ENCODE measurements at regions not wholly inside any gene's neighbourhood (a gene's known extent, or its start where the extent isn't known, plus 50 kb on each side); places are given as distances from the start of the nearest gene placed in this dataset.

DNA sequence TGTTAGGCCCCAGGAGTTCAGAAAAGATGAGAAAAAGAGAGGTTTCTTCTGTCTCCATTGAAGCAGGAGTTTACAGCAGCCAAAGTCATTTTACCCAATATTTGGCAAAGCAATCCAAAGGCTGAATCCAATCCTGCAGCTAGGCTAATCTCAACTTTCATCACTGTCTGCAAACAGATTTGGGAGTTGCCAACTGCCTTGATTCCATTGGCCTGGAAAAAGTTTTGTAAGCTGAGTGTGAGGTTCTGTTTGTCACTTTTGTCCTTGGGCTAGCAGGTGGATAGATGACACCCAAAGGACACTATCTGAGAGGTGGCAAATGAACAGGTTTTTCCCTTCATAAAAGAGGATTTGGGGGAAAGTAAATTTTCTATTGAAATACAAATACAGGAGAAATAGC lies 56.6 kb upstream of the SETBP1 start (continued):
- TF ChIP-seq CREM (CRISPR knock-in tag; IDR thresholded peaks at IDR 0.05) (no peak), PRRX2 (CRISPR knock-in tag; IDR thresholded peaks at IDR 0.05) (no peak), SMAD4 (CRISPR knock-in tag; IDR thresholded peaks at IDR 0.05) (no peak), TP53 (CRISPR knock-in tag; IDR thresholded peaks at IDR 0.05) (no peak), OVOL2 (CRISPR knock-in tag; IDR thresholded peaks at IDR 0.05; ENCODE audit: borderline replicate concordance) (no peak), FOXJ3 (CRISPR knock-in tag; IDR thresholded peaks at IDR 0.05; ENCODE audit: borderline replicate concordance) (no peak), TEAD4 (CRISPR knock-in tag; IDR thresholded peaks at IDR 0.05) (no peak)
- TF ChIP-seq, protein P1, sequence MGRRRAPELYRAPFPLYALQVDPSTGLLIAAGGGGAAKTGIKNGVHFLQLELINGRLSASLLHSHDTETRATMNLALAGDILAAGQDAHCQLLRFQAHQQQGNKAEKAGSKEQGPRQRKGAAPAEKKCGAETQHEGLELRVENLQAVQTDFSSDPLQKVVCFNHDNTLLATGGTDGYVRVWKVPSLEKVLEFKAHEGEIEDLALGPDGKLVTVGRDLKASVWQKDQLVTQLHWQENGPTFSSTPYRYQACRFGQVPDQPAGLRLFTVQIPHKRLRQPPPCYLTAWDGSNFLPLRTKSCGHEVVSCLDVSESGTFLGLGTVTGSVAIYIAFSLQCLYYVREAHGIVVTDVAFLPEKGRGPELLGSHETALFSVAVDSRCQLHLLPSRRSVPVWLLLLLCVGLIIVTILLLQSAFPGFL (CRISPR knock-in tag; IDR thresholded peaks at IDR 0.05; ENCODE audit: borderline replicate concordance): no peak
- TF ChIP-seq, protein P2, sequence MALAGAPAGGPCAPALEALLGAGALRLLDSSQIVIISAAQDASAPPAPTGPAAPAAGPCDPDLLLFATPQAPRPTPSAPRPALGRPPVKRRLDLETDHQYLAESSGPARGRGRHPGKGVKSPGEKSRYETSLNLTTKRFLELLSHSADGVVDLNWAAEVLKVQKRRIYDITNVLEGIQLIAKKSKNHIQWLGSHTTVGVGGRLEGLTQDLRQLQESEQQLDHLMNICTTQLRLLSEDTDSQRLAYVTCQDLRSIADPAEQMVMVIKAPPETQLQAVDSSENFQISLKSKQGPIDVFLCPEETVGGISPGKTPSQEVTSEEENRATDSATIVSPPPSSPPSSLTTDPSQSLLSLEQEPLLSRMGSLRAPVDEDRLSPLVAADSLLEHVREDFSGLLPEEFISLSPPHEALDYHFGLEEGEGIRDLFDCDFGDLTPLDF (CRISPR knock-in tag; IDR thresholded peaks at IDR 0.05): no peak

DNA sequence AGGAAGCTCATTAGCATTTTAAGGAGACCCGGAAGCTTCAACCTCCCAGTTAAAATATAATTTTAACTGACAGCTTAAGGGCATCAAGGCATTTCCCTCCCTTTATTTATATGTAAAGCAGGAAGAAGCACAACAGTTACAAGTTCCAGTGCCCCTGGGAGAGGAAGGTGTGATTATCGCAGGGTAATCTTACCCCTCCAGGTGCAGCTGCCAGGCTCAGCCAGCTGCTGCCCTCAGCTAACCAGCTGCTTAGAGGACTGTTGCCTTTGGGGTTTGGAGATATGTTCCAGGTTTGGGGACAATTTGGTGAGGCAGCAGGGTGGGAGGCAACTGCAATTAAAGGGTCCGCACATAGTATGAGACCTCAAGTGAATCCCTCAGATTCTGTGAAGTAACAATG lies 55.3 kb upstream of the SETBP1 start:
- ChIA-PET CTCF (no interaction called here), POLR2A (no interaction called here)
- no peaks in the 10 kb centered on the region for H3K9me3 Mint-ChIP-seq
- no peak for TF ChIP-seq ZBTB21 (CRISPR knock-in tag; IDR thresholded peaks at IDR 0.05; ENCODE audit: borderline replicate concordance)
- TF ChIP-seq, protein P2 (CRISPR knock-in tag; IDR thresholded peaks at IDR 0.05): no peak
- TF ChIP-seq FOXP1 (CRISPR knock-in tag; IDR thresholded peaks at IDR 0.05; ENCODE audit: borderline replicate concordance): no peak
- TF ChIP-seq, protein P3, sequence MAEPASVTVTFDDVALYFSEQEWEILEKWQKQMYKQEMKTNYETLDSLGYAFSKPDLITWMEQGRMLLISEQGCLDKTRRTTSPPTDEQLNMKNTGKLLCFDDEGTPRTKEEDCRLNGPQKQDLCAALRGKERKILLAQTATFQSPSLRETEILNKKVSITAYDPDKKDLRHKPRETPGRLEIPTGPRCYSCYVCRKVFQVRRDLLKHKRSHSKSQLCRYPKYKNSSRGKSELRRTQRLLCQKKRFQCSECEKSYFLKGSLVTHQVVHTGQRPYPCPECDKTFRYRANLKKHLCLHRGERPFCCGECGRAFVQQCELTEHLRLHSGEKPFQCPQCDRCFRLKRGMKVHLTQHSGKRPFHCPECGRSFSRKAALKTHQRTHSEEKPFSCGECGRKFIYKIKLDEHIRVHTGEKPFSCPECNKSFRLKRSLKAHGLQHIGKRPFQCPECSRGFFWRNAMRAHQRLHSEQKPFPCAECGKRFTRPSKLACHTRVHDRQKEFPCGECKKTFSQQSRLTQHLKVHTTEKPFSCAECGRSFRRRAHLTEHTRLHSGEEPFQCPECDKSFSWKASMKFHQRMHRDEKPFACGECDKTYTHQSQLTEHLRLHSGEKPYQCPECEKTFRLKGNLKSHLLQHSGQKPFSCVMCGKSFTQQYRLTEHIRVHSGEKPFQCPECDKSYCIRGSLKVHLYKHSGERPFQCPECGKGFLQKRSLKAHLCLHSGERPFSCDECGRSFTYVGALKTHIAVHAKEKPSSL (CRISPR knock-in tag; conservative IDR thresholded peaks at IDR 0.05): no peak
- TF ChIP-seq PRRX2 (CRISPR knock-in tag; IDR thresholded peaks at IDR 0.05): no peak
- no peak for TF ChIP-seq ZNF121 (CRISPR knock-in tag; IDR thresholded peaks at IDR 0.05)
- H3K27me3 Mint-ChIP-seq (ENCODE audit: low read depth): no peaks in the 10 kb centered on the region; the same call in 1 of the 2 replicates
- peak; percentile 68 for ATAC-seq
- H3K4me3 Mint-ChIP-seq: no peak overlapping the region; the same call in 1 of the 2 replicates
- DNase-seq (ENCODE audit: low spot score): no peak
- H3K4me1 Mint-ChIP-seq: peaks cover 38% of the 10 kb centered on the region
- H3K36me3 Mint-ChIP-seq: no peaks in the 10 kb centered on the region
- no peak overlapping the region; the same call in 1 of the 2 replicates for H3K27ac Mint-ChIP-seq

DNA sequence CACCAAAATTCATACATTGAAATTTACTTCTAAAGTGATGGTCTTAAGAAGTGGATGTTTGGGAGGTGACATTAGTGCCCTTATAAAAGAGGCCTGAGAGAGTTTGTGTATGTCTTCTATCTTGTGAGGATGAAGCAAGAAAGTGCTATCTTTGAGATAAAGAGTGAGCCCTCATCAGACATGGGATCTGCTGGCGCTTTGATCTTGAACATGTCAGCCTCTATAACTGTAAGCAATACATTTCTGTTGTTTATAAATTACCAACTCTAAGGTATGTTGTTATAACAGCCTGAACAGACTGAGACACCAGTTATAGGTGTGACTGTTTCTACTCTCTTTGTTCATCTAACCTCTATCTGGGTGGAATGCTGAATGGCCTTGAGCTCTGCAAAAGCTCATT lies 54.5 kb upstream of the SETBP1 start:
- Mint-ChIP-seq H3K27me3 (ENCODE audit: low read depth) (no peaks in the 10 kb centered on the region; the same call in 1 of the 2 replicates), H3K4me3 (no peak overlapping the region), H3K4me1 (peaks cover 34% of the 10 kb centered on the region), H3K27ac (no peak overlapping the region), H3K36me3 (no peaks in the 10 kb centered on the region), H3K9me3 (peaks cover 4% of the 10 kb centered on the region)
- TF ChIP-seq ZNF138 (CRISPR knock-in tag; conservative IDR thresholded peaks at IDR 0.05) (no peak), HMGA2 (CRISPR knock-in tag; IDR thresholded peaks at IDR 0.05) (no peak), NR1H2 (CRISPR knock-in tag; IDR thresholded peaks at IDR 0.05) (no peak), ZNF317 (CRISPR knock-in tag; IDR thresholded peaks at IDR 0.05; ENCODE audit: borderline replicate concordance, low read depth) (no peak)
- TF ChIP-seq, protein P4, sequence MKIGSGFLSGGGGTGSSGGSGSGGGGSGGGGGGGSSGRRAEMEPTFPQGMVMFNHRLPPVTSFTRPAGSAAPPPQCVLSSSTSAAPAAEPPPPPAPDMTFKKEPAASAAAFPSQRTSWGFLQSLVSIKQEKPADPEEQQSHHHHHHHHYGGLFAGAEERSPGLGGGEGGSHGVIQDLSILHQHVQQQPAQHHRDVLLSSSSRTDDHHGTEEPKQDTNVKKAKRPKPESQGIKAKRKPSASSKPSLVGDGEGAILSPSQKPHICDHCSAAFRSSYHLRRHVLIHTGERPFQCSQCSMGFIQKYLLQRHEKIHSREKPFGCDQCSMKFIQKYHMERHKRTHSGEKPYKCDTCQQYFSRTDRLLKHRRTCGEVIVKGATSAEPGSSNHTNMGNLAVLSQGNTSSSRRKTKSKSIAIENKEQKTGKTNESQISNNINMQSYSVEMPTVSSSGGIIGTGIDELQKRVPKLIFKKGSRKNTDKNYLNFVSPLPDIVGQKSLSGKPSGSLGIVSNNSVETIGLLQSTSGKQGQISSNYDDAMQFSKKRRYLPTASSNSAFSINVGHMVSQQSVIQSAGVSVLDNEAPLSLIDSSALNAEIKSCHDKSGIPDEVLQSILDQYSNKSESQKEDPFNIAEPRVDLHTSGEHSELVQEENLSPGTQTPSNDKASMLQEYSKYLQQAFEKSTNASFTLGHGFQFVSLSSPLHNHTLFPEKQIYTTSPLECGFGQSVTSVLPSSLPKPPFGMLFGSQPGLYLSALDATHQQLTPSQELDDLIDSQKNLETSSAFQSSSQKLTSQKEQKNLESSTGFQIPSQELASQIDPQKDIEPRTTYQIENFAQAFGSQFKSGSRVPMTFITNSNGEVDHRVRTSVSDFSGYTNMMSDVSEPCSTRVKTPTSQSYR (CRISPR knock-in tag; IDR thresholded peaks at IDR 0.05): no peak
- no peak for DNase-seq (ENCODE audit: low spot score)
- ATAC-seq: no peak
- CTCF ChIA-PET: no interaction called here
- POLR2A ChIA-PET: no interaction called here
